ENCODE measurements at regions not wholly inside any gene's neighbourhood (a gene's known extent, or its start where the extent isn't known, plus 50 kb on each side); places are given as distances from the start of the nearest gene placed in this dataset.

DNA sequence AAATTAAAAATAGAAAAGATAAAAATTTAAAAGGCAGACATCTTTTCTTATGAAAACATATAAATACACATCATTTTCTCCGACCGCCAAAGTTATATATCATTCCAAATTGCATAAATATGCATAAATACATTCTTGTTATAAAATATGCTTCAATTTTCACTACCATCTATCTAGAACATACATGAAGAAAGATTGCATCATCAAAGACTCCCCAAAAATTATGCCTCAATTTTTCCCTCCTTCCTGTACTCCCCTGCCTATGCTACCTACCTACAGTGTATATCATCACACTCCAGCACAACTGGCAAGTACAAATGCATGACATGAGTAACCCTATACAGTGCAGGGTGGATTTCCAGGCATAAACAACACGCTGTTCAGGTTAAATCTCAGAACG is 49.9 kb upstream of the TENT5A start:
- WGBS, 2 donors: 71 to 86% methylated on average over 4 of the region's 4 CpGs
- no peak for DNase-seq
- H3K4me1 ChIP-seq: no peaks in the 10 kb centered on the region

More for the DNA sequence above, 49.9 kb upstream of the TENT5A start:
- Histone ChIP-seq H3K36me3 (no peaks in the 10 kb centered on the region), H3K27ac (no peak overlapping the region), H3K4me3 (no peak overlapping the region), H3K9me3 (no peaks in the 10 kb centered on the region), H3K27me3 (no peaks in the 10 kb centered on the region)
- TF ChIP-seq EP300 (IDR thresholded peaks at IDR 0.05) (no peak), POLR2AphosphoS5 (IDR thresholded peaks at IDR 0.05) (no peak), POLR2A (IDR thresholded peaks at IDR 0.05) (no peak)
- TF ChIP-seq, protein P1, sequence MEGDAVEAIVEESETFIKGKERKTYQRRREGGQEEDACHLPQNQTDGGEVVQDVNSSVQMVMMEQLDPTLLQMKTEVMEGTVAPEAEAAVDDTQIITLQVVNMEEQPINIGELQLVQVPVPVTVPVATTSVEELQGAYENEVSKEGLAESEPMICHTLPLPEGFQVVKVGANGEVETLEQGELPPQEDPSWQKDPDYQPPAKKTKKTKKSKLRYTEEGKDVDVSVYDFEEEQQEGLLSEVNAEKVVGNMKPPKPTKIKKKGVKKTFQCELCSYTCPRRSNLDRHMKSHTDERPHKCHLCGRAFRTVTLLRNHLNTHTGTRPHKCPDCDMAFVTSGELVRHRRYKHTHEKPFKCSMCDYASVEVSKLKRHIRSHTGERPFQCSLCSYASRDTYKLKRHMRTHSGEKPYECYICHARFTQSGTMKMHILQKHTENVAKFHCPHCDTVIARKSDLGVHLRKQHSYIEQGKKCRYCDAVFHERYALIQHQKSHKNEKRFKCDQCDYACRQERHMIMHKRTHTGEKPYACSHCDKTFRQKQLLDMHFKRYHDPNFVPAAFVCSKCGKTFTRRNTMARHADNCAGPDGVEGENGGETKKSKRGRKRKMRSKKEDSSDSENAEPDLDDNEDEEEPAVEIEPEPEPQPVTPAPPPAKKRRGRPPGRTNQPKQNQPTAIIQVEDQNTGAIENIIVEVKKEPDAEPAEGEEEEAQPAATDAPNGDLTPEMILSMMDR (IDR thresholded peaks at IDR 0.05): no peak
- no peak for ATAC-seq (ENCODE audit: low FRiP score in 2 of 2)

Small RNA genes in the stretch of these regions (small RNA-seq; reads per million reads assigned to genes)
- 0 reads per million in 4 donors for gene AL360157.1

All from upper lobe of left lung (tissue), 6 donors.